ENCODE measurements at regions not wholly inside any gene's neighbourhood (a gene's known extent, or its start where the extent isn't known, plus 50 kb on each side); places are given as distances from the start of the nearest gene placed in this dataset.

DNA sequence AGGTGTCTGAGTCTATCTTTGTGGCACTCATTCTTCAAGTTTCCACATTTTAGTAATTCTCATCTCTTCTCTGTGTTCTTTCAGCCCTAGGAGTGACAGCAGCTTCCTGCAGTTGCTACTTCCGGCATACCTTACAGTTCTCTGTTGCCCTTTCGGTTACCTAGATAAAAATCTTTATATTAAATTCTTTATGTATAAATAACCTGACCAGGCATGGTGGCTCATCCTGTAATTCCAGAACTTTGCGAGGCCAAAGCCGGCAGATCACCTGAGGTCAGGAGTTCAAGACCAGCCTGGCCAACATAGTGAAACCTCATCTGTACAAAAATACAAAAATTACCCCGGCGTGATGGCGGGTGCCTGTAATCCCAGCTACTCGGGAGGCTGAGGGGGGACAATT, 62.9 kb downstream of the CDKN2C start:
- H3T11ph ChIP-seq (ENCODE audit: low read length): no peak overlapping the region
- H3K18ac ChIP-seq (ENCODE audit: insufficient read length, low read depth, low read length): no peak overlapping the region
- Mint-ChIP-seq H3K9me3 (no peaks in the 10 kb centered on the region; a peak in 1 of 5 replicates), H3K4me3 (no peak overlapping the region), H3K27me3 (ENCODE audit: low read depth) (peaks cover 6% of the 10 kb centered on the region), H3K27ac (no peak overlapping the region), H3K36me3 (ENCODE audit: insufficient read depth in 1 of 3, low read depth in 3 of 3) (no peaks in the 10 kb centered on the region), H3K4me1 (no peaks in the 10 kb centered on the region)
- TF ChIP-seq, protein P1, sequence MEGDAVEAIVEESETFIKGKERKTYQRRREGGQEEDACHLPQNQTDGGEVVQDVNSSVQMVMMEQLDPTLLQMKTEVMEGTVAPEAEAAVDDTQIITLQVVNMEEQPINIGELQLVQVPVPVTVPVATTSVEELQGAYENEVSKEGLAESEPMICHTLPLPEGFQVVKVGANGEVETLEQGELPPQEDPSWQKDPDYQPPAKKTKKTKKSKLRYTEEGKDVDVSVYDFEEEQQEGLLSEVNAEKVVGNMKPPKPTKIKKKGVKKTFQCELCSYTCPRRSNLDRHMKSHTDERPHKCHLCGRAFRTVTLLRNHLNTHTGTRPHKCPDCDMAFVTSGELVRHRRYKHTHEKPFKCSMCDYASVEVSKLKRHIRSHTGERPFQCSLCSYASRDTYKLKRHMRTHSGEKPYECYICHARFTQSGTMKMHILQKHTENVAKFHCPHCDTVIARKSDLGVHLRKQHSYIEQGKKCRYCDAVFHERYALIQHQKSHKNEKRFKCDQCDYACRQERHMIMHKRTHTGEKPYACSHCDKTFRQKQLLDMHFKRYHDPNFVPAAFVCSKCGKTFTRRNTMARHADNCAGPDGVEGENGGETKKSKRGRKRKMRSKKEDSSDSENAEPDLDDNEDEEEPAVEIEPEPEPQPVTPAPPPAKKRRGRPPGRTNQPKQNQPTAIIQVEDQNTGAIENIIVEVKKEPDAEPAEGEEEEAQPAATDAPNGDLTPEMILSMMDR (conservative IDR thresholded peaks at IDR 0.05): no peak
- no peak overlapping the region for H2AK5ac ChIP-seq (ENCODE audit: insufficient read length, low read length)
- no peak overlapping the region for H4K8ac ChIP-seq (replicated peaks; ENCODE audit: insufficient read length, low read depth, low read length)
- H2BK15ac ChIP-seq (ENCODE audit: low read depth, low read length): no peak overlapping the region
- no peaks in the 10 kb centered on the region for H3K79me1 ChIP-seq (ENCODE audit: insufficient read depth, low read depth, low read length, poor library complexity, severe bottlenecking)
- H4K20me1 ChIP-seq (ENCODE audit: control insufficient read depth, insufficient read depth, insufficient read length): no peaks in the 10 kb centered on the region
- no peak overlapping the region for H4K5ac ChIP-seq (ENCODE audit: insufficient read length, low read depth, low read length)
- no CpG with 5 or more reads among the region's 8 CpGs for WGBS (ENCODE audit: extremely low coverage, insufficient read length, low lambda C conversion rate)
- H3K14ac ChIP-seq (ENCODE audit: insufficient read depth, low read length): no peak overlapping the region
- no peak overlapping the region for H3K4ac ChIP-seq (ENCODE audit: low read depth, low read length)
- no peaks in the 10 kb centered on the region for H3K9me3 ChIP-seq (ENCODE audit: control insufficient read depth, low read depth, low read length)
- H3K79me2 ChIP-seq (ENCODE audit: insufficient read depth, low read length): no peaks in the 10 kb centered on the region
- H2BK5ac ChIP-seq (ENCODE audit: insufficient read length, low read length): no peak overlapping the region
- H2BK120ac ChIP-seq (ENCODE audit: low read depth, low read length, poor library complexity, severe bottlenecking): no peak overlapping the region
- no peak overlapping the region for H4K91ac ChIP-seq (ENCODE audit: insufficient read length, low read depth, low read length)
- no peaks in the 10 kb centered on the region for H3K23me2 ChIP-seq (ENCODE audit: insufficient read length, low read depth, low read length, poor library complexity, severe bottlenecking)
- no peak overlapping the region for H3K56ac ChIP-seq (ENCODE audit: insufficient read length, low read depth, low read length)
- H3K27me3 ChIP-seq (ENCODE audit: insufficient read depth, low read length): no peaks in the 10 kb centered on the region
- no peak overlapping the region for H3K27ac ChIP-seq (ENCODE audit: insufficient read length, low read depth, low read length)
- no peak for DNase-seq
- H3K4me2 ChIP-seq (ENCODE audit: insufficient read depth, insufficient read length, low read length): no peak overlapping the region
- H2BK20ac ChIP-seq (ENCODE audit: low read depth, low read length, poor library complexity, severe bottlenecking): no peak overlapping the region
- no peak overlapping the region for H2BK12ac ChIP-seq (ENCODE audit: insufficient read length, low read depth, low read length)
- no peak overlapping the region for H3K23ac ChIP-seq (ENCODE audit: insufficient read length, low read depth, low read length)
- no peak overlapping the region for H2AFZ ChIP-seq (ENCODE audit: low read length)
- no peak overlapping the region for H3K9ac ChIP-seq (ENCODE audit: extremely low read depth, insufficient read length, low read length)
- H3K4me1 ChIP-seq (ENCODE audit: insufficient read depth, low read length): no peaks in the 10 kb centered on the region

All from H9 (cell line).